GM12874 (cell line): ENCODE measurements at regions not wholly inside any gene's neighbourhood (a gene's known extent, or its start where the extent isn't known, plus 50 kb on each side); places are given as distances from the start of the nearest gene placed in this dataset.

ENCODE experiments used
- CTCF ChIP-seq: IDR thresholded peaks from 2 replicates; pipeline ENCODE4 v1.5.1; 2011; ENCODE audit warnings: low read depth, mild to moderate bottlenecking, control low read depth, low read length, moderate library complexity; ENCODE audit not compliant: insufficient read depth

GRCh38 chr6:102813489-102814275, 1420.2 kb downstream of the GRIK2 start:
- no peak for TF ChIP-seq CTCF

GRCh38 chr6:102812242-102812641, 1418.7 kb downstream of the GRIK2 start:
- TF ChIP-seq CTCF = no peak

- TF ChIP-seq CTCF = no peak
Measured at GRCh38 chr6:102799051-102799450, 1405.5 kb downstream of the GRIK2 start.

- 0 out of 2 replicates have a peak, but pooled peaks have one; percentile 3 for TF ChIP-seq CTCF
Measured at GRCh38 chr6:102798636-102799035, 1405.1 kb downstream of the GRIK2 start.

- no peak for TF ChIP-seq CTCF
Measured at GRCh38 chr6:102793752-102794151, 1400.2 kb downstream of the GRIK2 start.

GRCh38 chr6:102774326-102774725, 1380.8 kb downstream of the GRIK2 start:
- no peak for TF ChIP-seq CTCF

- no peak for TF ChIP-seq CTCF
Measured at GRCh38 chr6:102773636-102774035, 1380.1 kb downstream of the GRIK2 start.
